ENCODE measurements at regions not wholly inside any gene's neighbourhood (a gene's known extent, or its start where the extent isn't known, plus 50 kb on each side); places are given as distances from the start of the nearest gene placed in this dataset.
A peak's percentile ranks its signal among the peaks of the same experiment; 100 is the strongest.

DNA sequence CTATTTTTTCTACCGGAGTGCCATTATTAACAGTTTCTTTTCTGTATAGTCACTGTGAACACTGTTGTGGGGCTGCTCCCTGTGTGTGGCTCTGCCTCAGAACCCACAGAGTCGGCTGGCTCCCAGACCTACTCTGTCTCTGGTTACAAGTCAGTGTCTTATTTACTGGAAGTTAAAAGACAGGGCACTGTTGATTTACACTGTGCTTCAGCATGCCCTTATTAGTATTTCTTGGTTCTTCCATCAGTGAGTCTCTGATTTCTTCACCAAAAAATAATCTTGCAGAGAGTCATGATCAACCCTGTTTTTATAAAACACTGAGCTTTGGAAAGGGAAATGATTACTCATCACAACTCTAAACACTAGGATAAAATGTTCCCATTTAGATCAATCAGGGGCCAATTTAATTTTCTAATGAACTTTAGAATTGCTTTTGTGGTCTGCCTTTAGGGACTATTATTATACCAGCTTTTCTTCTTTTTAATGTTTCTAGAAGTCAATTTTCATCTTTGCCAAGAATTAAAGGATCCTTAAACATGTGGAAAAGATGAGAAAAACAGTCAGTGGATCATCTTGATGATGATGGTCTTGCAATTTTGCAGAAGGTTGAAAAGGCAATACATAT lies 92.6 kb downstream of the UTRN start:
- no CpG with 5 or more reads among the region's 2 CpGs for WGBS (ENCODE audit: extremely low coverage, insufficient read length, low lambda C conversion rate)
- no peaks in the 10 kb centered on the region for H3K27me3 ChIP-seq (ENCODE audit: insufficient read depth, low read length)

More for the DNA sequence above, 92.6 kb downstream of the UTRN start:
- no peak overlapping the region for H4K8ac ChIP-seq (replicated peaks; ENCODE audit: insufficient read length, low read depth, low read length)
- H3K27ac ChIP-seq (ENCODE audit: insufficient read length, low read depth, low read length), result no peak overlapping the region
- peaks cover 6% of the 10 kb centered on the region for H3K9me3 ChIP-seq (ENCODE audit: control insufficient read depth, low read depth, low read length)
- Mint-ChIP-seq H3K4me3 (no peak overlapping the region), H3K4me1 (0 out of 4 replicates have a peak, but pooled peaks cover 0 to 5% of the 10 kb centered on the region in 2 experiments), H3K27ac (0 out of 7 replicates have a peak overlapping the region, but pooled peaks of 1 of the 3 experiments have one; percentile 1), H3K36me3 (ENCODE audit: insufficient read depth in 1 of 3, low read depth in 3 of 3) (peaks cover 12 to 25% (median 21%) of the 10 kb centered on the region in 3 experiments), H3K9me3 (peaks cover 15 to 21% of the 10 kb centered on the region in 2 experiments), H3K27me3 (ENCODE audit: low read depth) (no peaks in the 10 kb centered on the region)
- no peak overlapping the region for H3K14ac ChIP-seq (ENCODE audit: insufficient read depth, low read length)
- no peak overlapping the region for H3K18ac ChIP-seq (ENCODE audit: insufficient read length, low read depth, low read length)
- no peak overlapping the region for H2AFZ ChIP-seq (ENCODE audit: low read length)
- H3K9ac ChIP-seq (ENCODE audit: extremely low read depth, insufficient read length, low read length), result no peak overlapping the region
- H2BK15ac ChIP-seq (ENCODE audit: low read depth, low read length), result no peak overlapping the region
- H2AK5ac ChIP-seq (ENCODE audit: insufficient read length, low read length), result no peak overlapping the region
- H2BK12ac ChIP-seq (ENCODE audit: insufficient read length, low read depth, low read length), result no peak overlapping the region
- H3K56ac ChIP-seq (ENCODE audit: insufficient read length, low read depth, low read length), result no peak overlapping the region
- no peak overlapping the region for H2BK5ac ChIP-seq (ENCODE audit: insufficient read length, low read length)
- peaks cover 3% of the 10 kb centered on the region for H3K79me1 ChIP-seq (ENCODE audit: insufficient read depth, low read depth, low read length, poor library complexity, severe bottlenecking)
- no peak overlapping the region for H4K5ac ChIP-seq (ENCODE audit: insufficient read length, low read depth, low read length)
- H4K91ac ChIP-seq (ENCODE audit: insufficient read length, low read depth, low read length), result no peak overlapping the region
- no peaks in the 10 kb centered on the region for H3K23me2 ChIP-seq (ENCODE audit: insufficient read length, low read depth, low read length, poor library complexity, severe bottlenecking)
- H3K4me1 ChIP-seq (ENCODE audit: insufficient read depth, low read length), result no peaks in the 10 kb centered on the region
- no peak overlapping the region for H2BK20ac ChIP-seq (ENCODE audit: low read depth, low read length, poor library complexity, severe bottlenecking)
- no peak overlapping the region for H3K4ac ChIP-seq (ENCODE audit: low read depth, low read length)
- H3T11ph ChIP-seq (ENCODE audit: low read length), result no peak overlapping the region
- no peaks in the 10 kb centered on the region for H4K20me1 ChIP-seq (ENCODE audit: control insufficient read depth, insufficient read depth, insufficient read length)
- TF ChIP-seq, protein P1, sequence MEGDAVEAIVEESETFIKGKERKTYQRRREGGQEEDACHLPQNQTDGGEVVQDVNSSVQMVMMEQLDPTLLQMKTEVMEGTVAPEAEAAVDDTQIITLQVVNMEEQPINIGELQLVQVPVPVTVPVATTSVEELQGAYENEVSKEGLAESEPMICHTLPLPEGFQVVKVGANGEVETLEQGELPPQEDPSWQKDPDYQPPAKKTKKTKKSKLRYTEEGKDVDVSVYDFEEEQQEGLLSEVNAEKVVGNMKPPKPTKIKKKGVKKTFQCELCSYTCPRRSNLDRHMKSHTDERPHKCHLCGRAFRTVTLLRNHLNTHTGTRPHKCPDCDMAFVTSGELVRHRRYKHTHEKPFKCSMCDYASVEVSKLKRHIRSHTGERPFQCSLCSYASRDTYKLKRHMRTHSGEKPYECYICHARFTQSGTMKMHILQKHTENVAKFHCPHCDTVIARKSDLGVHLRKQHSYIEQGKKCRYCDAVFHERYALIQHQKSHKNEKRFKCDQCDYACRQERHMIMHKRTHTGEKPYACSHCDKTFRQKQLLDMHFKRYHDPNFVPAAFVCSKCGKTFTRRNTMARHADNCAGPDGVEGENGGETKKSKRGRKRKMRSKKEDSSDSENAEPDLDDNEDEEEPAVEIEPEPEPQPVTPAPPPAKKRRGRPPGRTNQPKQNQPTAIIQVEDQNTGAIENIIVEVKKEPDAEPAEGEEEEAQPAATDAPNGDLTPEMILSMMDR (conservative IDR thresholded peaks at IDR 0.05), result no peak
- 0 out of 2 replicates have a peak, but pooled peaks cover 2% of the 10 kb centered on the region for H3K79me2 ChIP-seq (ENCODE audit: insufficient read depth, low read length)
- no peak overlapping the region for H3K4me2 ChIP-seq (ENCODE audit: insufficient read depth, insufficient read length, low read length)
- no peak for DNase-seq
- no peak overlapping the region for H3K23ac ChIP-seq (ENCODE audit: insufficient read length, low read depth, low read length)
- no peak overlapping the region for H2BK120ac ChIP-seq (ENCODE audit: low read depth, low read length, poor library complexity, severe bottlenecking)

Data from H9 (cell line).